SK-N-SH (cell line): ENCODE measurements at regions not wholly inside any gene's neighbourhood (a gene's known extent, or its start where the extent isn't known, plus 50 kb on each side); places are given as distances from the start of the nearest gene placed in this dataset.

Experiments
- CTCF ChIA-PET: fragments of 300-600, 350-600 bp; formaldehyde crosslinking; extraction: SDS; loops from one replicate; lab custom pipeline; 2021; lab: Yijun Ruan, JAX
- POLR2A ChIA-PET: fragments of 350-600 bp; sonication (Branson Sonifier 250); formaldehyde crosslinking; extraction: SDS; loops from one replicate; lab custom pipeline; 2020; ENCODE audit warnings: antibody characterized with exemption, inconsistent platforms; lab: Yijun Ruan, JAX
- DNase-seq: peaks from one replicate; pipeline ENCODE4 v3.0.0; 2012
- H2AFZ ChIP-seq: fragments of 200-600 bp; sonication (generic); 2 replicates; pipeline ENCODE4 v1.8.1; 2016; ENCODE audit warnings: antibody characterized with exemption, mild to moderate bottlenecking, low read depth
- H3F3A ChIP-seq: fragments of 200-600 bp; sonication (generic); replicated peaks from 2 replicates; pipeline ENCODE3; 2016; ENCODE audit warnings: antibody characterized with exemption, mild to moderate bottlenecking; ENCODE audit not compliant: insufficient read depth
- H3K27ac ChIP-seq, 2 experiments: fragments of 200-500 bp in 1 of 2; fragments of 200-600 bp in 1 of 2; sonication (Bioruptor generic) in 1 of 2; sonication (generic), shearing (Covaris generic) in 1 of 2; 2 replicates each; pipeline versions ENCODE4 v1.5.1 to v1.6.1; 2014 to 2016; ENCODE audit warnings: low read depth in 2 of 2, inconsistent platforms in 1 of 2, low read length in 1 of 2, mild to moderate bottlenecking in 1 of 2, mixed read lengths in 1 of 2
- H3K27me3 ChIP-seq: fragments of 200-600 bp; sonication (generic), shearing (Covaris generic); 2 replicates; pipeline ENCODE4 v1.6.1; 2016; ENCODE audit warnings: mixed run types; ENCODE audit not compliant: insufficient read depth
- H3K36me3 ChIP-seq, 2 experiments: fragments of 200-500 bp in 1 of 2; fragments of 200-600 bp in 1 of 2; sonication (Bioruptor generic) in 1 of 2; sonication (generic) in 1 of 2; replicated peaks in 1 of 2; 2 replicates each; pipeline versions ENCODE3 to v1.5.1; 2014 to 2016; ENCODE audit warnings: low read length in 1 of 2, mild to moderate bottlenecking in 1 of 2; ENCODE audit not compliant: insufficient read depth in 2 of 2, control insufficient read depth in 1 of 2
- H3K4me1 ChIP-seq, 2 experiments: fragments of 200-500 bp in 1 of 2; fragments of 200-600 bp in 1 of 2; sonication (Bioruptor generic) in 1 of 2; sonication (generic), shearing (Covaris generic) in 1 of 2; 2 replicates each; pipeline versions ENCODE4 v1.5.1 to v1.6.1; 2014 to 2016; ENCODE audit warnings: low read depth in 1 of 2, low read length in 1 of 2, mixed run types in 1 of 2; ENCODE audit not compliant: insufficient read depth in 2 of 2, control insufficient read depth in 1 of 2
- H3K4me2 ChIP-seq: fragments of 200-600 bp; sonication (generic), shearing (Covaris generic); 2 replicates; pipeline ENCODE4 v1.6.1; 2017; ENCODE audit warnings: mixed run types
- H3K4me3 ChIP-seq, 2 experiments: fragments of 200-500 bp in 1 of 2; fragments of 200-600 bp in 1 of 2; sonication (Bioruptor generic) in 1 of 2; sonication (generic), shearing (Covaris generic) in 1 of 2; 2 replicates each; pipeline versions ENCODE4 v1.5.1 to v1.8.1; 2014 to 2016; ENCODE audit warnings: low read depth in 2 of 2, inconsistent platforms in 1 of 2, low read length in 1 of 2, mild to moderate bottlenecking in 1 of 2, mixed read lengths in 1 of 2, moderate library complexity in 1 of 2
- H3K79me2 ChIP-seq: fragments of 200-600 bp; sonication (generic); 2 replicates; pipeline ENCODE4 v1.8.1; 2017; ENCODE audit warnings: mild to moderate bottlenecking; ENCODE audit not compliant: insufficient read depth
- H3K9ac ChIP-seq: fragments of 200-600 bp; sonication (generic); 2 replicates; pipeline ENCODE4 v1.6.1; 2017; ENCODE audit warnings: mixed run types
- H3K9me2 ChIP-seq: fragments of 200-600 bp; sonication (generic); 2 replicates; pipeline ENCODE4 v1.6.1; 2017; ENCODE audit warnings: mixed run types
- H3K9me3 ChIP-seq: fragments of 200-600 bp; sonication (generic); 2 replicates; pipeline ENCODE4 v1.6.1; 2017; ENCODE audit warnings: mixed run types, mild to moderate bottlenecking, moderate library complexity
- H4K20me1 ChIP-seq: fragments of 200-600 bp; sonication (generic); 2 replicates; pipeline ENCODE4 v1.6.1; 2017; ENCODE audit warnings: mild to moderate bottlenecking, mixed run types; ENCODE audit not compliant: insufficient read depth
- EZH2phosphoT487 ChIP-seq: fragments of 200-600 bp; sonication (generic); IDR thresholded peaks from 2 replicates; pipeline ENCODE4 v1.6.1; 2017; ENCODE audit warnings: low read depth, mixed run types, mild to moderate bottlenecking, antibody characterized with exemption, moderate library complexity, borderline replicate concordance
- FOSL2 ChIP-seq: IDR thresholded peaks from 2 replicates; pipeline ENCODE4 v1.4.0; 2012; ENCODE audit warnings: low read depth, mild to moderate bottlenecking, moderate library complexity, borderline replicate concordance
- GATA2 ChIP-seq: sonication (generic); formaldehyde crosslinking; IDR thresholded peaks from 2 replicates; pipeline ENCODE4 v1.5.0; 2020; ENCODE audit warnings: mild to moderate bottlenecking, missing genetic modification reagents
- MXI1 ChIP-seq: IDR thresholded peaks from 2 replicates; pipeline ENCODE4 v1.6.1; 2012; ENCODE audit warnings: mild to moderate bottlenecking, low read depth, low read length, improper control_type of control experiment
- NFIC ChIP-seq: IDR thresholded peaks from 2 replicates; pipeline ENCODE4 v1.4.0; 2012; ENCODE audit warnings: borderline replicate concordance
- PBX3 ChIP-seq: IDR thresholded peaks from 2 replicates; pipeline ENCODE4; 2012
- RCOR1 ChIP-seq: fragments of 150-350 bp; IDR thresholded peaks from 2 replicates; pipeline ENCODE4 v1.6.1; 2017; ENCODE audit warnings: antibody characterized with exemption, low read length
- RXRA ChIP-seq: IDR thresholded peaks from 2 replicates; pipeline ENCODE4 v1.4.0; 2012; ENCODE audit warnings: low read depth, mild to moderate bottlenecking, borderline replicate concordance
- TAF1 ChIP-seq: IDR thresholded peaks from 2 replicates; pipeline ENCODE4 v1.6.1; 2012; ENCODE audit warnings: low read depth, mild to moderate bottlenecking, low read length, moderate library complexity, borderline replicate concordance
- USF2 ChIP-seq: fragments of 150-350 bp; IDR thresholded peaks from 2 replicates; pipeline ENCODE4 v1.6.1; 2017; ENCODE audit warnings: antibody characterized with exemption, low read length, low read depth, borderline replicate concordance
- ZBTB33 ChIP-seq: IDR thresholded peaks from 2 replicates; pipeline ENCODE4 v1.4.0; 2012; ENCODE audit warnings: low read depth, borderline replicate concordance
- WGBS: methylation state at CpG from one replicate; pipeline ENCODE4 v1.1.6; 2017; ENCODE audit warnings: low lambda C conversion rate; 5-methylcytosine and 5-hydroxymethylcytosine counted together

GRCh38 chr13:104309431-104309830, 1243.2 kb upstream of the SLC10A2 start:
- no peak overlapping the region for H3K4me2 ChIP-seq
- POLR2A ChIA-PET: no interaction called here
- no peak overlapping the region for H2AFZ ChIP-seq
- H4K20me1 ChIP-seq: no peaks in the 10 kb centered on the region
- H3K27me3 ChIP-seq: no peaks in the 10 kb centered on the region
- no peak overlapping the region for H3K27ac ChIP-seq
- H3K9me2 ChIP-seq: no peaks in the 10 kb centered on the region
- no peak for DNase-seq
- H3K36me3 ChIP-seq: no peaks in the 10 kb centered on the region
- CTCF ChIA-PET: interaction anchor here (1.2 kb wide), 1 partner anchor 9 kb away, joined by 5 read pairs; no protein-coding TSS in a partner anchor
- no peak overlapping the region for H3K9ac ChIP-seq
- TF ChIP-seq GATA2 (CRISPR knock-in tag) (no peak), PBX3 (no peak)
- TF ChIP-seq, all 33 proteins: peak for 0
- Histone ChIP-seq H3F3A (no peaks in the 10 kb centered on the region), H3K4me3 (no peak overlapping the region), H3K9me3 (no peaks in the 10 kb centered on the region), H3K79me2 (no peaks in the 10 kb centered on the region), H3K4me1 (no peaks in the 10 kb centered on the region)
- 9% methylated on average over 1 of the region's 1 CpG for WGBS

GRCh38 chr13:104301171-104301975, 1235.2 kb upstream of the SLC10A2 start:
- no peaks in the 10 kb centered on the region for H3K9me2 ChIP-seq
- no peak for TF ChIP-seq EZH2phosphoT487
- TF ChIP-seq MXI1: no peak
- TF ChIP-seq RXRA: no peak
- TF ChIP-seq USF2: no peak
- TF ChIP-seq, all 33 proteins: peak for 0
- ChIA-PET POLR2A (no interaction called here), CTCF (no interaction called here)
- Histone ChIP-seq H3K79me2 (no peaks in the 10 kb centered on the region), H3F3A (no peaks in the 10 kb centered on the region), H3K36me3 (no peaks in the 10 kb centered on the region), H3K4me1 (no peaks in the 10 kb centered on the region; a peak in 2 of 4 replicates), H3K9me3 (no peaks in the 10 kb centered on the region), H2AFZ (no peak overlapping the region), H3K4me2 (no peak overlapping the region), H3K27me3 (no peaks in the 10 kb centered on the region), H3K4me3 (no peak overlapping the region), H3K9ac (no peak overlapping the region), H3K27ac (peak overlapping the region in 1 of 2 experiments; percentile 16; a peak in 1 of 4 replicates), H4K20me1 (no peaks in the 10 kb centered on the region)
- no peak for DNase-seq
- 45% methylated on average over 4 of the region's 4 CpGs for WGBS

GRCh38 chr13:104297075-104297474, 1230.9 kb upstream of the SLC10A2 start:
- Histone ChIP-seq H3K4me1 (no peaks in the 10 kb centered on the region; a peak in 2 of 4 replicates), H3K9ac (no peak overlapping the region), H3K27ac (no peak overlapping the region; a peak in 1 of 4 replicates), H3K79me2 (no peaks in the 10 kb centered on the region), H2AFZ (no peak overlapping the region), H3K4me3 (no peak overlapping the region), H3K36me3 (no peaks in the 10 kb centered on the region), H4K20me1 (no peaks in the 10 kb centered on the region), H3K9me2 (no peaks in the 10 kb centered on the region), H3K4me2 (no peak overlapping the region), H3K9me3 (no peaks in the 10 kb centered on the region), H3F3A (no peaks in the 10 kb centered on the region), H3K27me3 (no peaks in the 10 kb centered on the region)
- ChIA-PET POLR2A (no interaction called here), CTCF (no interaction called here)
- WGBS: 26% methylated on average over 2 of the region's 2 CpGs
- DNase-seq: no peak
- no peak for TF ChIP-seq FOSL2
- no peak for TF ChIP-seq TAF1
- no peak for TF ChIP-seq ZBTB33
- TF ChIP-seq RCOR1: no peak
- TF ChIP-seq NFIC: no peak
- TF ChIP-seq USF2: no peak
